ENCODE measurements at regions not wholly inside any gene's neighbourhood (a gene's known extent, or its start where the extent isn't known, plus 50 kb on each side); places are given as distances from the start of the nearest gene placed in this dataset.
A peak's percentile ranks its signal among the peaks of the same experiment; 100 is the strongest.
"Not testable (repeated sequence)": the region's sequence is repeated elsewhere in the genome, so short reads cannot be mapped to it uniquely, and the experiment has no call there.

DNA sequence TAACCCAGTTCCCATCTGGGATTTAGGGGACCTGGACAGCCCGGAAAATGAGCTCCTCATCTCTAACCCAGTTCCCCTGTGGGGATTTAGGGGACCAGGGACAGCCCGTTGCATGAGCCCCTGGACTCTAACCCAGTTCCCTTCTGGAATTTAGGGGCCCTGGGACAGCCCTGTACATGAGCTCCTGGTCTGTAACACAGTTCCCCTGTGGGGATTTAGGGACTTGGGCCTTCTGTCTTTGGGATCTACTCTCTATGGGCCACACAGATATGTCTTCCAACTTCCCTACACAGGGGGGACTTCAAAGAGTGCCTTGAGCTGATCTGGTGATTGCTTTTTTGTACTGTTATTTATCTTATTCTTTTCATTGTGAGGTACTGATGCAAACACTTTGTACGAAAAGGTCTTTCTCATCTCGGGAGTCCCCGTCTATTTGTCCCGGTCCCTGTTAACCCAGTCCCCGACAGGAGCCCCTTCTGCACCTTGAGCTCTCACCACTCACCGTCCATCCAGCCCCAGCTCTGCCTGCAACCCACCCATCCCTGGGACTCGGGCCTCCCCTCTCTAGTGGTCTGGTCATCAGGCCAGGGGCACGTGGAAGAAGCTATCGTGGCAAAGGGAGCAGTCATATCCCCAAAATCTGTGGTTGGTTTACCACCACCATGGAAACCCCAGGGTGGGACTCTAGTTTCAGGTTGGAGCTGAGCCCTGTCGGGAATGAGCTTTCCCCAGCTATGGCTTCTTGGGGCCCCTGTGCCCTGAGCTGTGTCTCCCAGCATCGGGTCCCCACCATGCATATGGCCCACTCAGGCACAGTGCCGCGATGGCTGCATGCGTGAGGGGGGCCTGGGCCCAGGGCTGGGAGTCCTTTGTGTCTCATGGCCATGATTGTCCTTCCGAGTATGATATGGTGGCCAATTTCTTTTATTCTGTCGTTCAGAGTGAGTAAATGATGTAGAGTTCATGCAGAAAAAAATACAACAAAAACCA, 270.4 kb upstream of the PLCXD1 start:
- not testable (repeated sequence) for H3K9me3 Mint-ChIP-seq, DNase-seq

DNA sequence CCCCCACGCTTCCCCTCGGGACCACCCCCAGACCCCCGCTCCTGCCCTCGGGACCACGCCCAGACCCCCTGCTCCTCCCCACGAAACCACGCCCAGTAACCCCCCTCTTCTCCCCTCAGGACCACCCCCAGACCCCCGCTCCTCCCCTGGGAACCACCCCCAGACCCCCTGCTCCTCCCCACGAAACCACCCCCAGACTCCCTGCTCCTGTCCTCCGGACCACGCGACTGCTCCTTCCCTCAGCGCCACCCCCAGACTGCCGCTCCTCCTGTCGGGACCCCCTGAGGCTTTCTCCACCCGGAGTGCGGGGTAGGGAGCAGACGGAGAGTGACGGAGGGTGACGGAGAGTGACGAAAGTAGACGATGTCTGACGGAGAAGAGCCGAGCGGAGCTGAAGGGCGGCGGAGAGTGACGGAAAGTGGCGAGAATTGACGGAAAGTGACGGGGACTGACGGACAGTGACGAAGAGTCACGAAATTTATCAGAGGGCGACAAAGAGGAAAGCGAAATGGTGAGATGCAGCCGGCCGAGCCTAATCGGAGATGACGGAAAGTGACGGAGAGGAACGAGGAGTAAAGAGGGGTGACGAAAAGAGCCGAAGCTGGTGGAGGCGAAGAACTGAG, 267.2 kb upstream of the PLCXD1 start:
- ATAC-seq (ENCODE audit: low read depth in 2 of 2) = peak; percentile 56 to 86
- peak overlapping the region in 1 of 8 donors; percentile 42 for H3K4me3 Mint-ChIP-seq
- not testable (repeated sequence) for H3K27me3 Mint-ChIP-seq, H3K36me3 Mint-ChIP-seq, DNase-seq, H3K4me1 Mint-ChIP-seq, H3K9me3 Mint-ChIP-seq, H3K27ac Mint-ChIP-seq

More for the DNA sequence above, 270.4 kb upstream of the PLCXD1 start:
- ATAC-seq (ENCODE audit: low read depth in 2 of 2); H3K27ac Mint-ChIP-seq; H3K4me3 Mint-ChIP-seq; H3K27me3 Mint-ChIP-seq; H3K36me3 Mint-ChIP-seq; H3K4me1 Mint-ChIP-seq: not testable (repeated sequence)

DNA sequence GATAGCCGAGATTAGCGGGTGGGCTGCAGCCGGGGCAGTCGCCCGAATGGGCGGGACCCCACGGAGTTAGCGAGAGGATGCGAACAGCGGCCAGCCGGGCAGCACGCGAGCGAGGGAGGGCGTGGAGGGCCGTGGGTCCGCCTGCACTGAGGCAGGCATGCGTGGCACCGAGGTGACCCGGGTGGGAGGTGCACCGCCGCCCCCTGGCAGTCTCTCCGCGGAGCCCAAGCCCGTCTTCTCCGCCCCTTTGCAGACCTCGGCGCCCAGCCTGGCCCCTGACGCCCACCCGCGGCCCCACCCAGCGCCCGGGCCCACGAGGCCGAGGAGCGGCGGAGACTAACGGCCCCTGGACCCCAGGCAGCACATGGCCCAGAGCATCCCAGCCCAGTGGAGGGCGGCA, 266.7 kb upstream of the PLCXD1 start:
- H3K4me1 Mint-ChIP-seq; H3K4me3 Mint-ChIP-seq; H3K36me3 Mint-ChIP-seq; H3K9me3 Mint-ChIP-seq; H3K27me3 Mint-ChIP-seq; DNase-seq; H3K27ac Mint-ChIP-seq; ATAC-seq (ENCODE audit: low read depth in 2 of 2): not testable (repeated sequence)

DNA sequence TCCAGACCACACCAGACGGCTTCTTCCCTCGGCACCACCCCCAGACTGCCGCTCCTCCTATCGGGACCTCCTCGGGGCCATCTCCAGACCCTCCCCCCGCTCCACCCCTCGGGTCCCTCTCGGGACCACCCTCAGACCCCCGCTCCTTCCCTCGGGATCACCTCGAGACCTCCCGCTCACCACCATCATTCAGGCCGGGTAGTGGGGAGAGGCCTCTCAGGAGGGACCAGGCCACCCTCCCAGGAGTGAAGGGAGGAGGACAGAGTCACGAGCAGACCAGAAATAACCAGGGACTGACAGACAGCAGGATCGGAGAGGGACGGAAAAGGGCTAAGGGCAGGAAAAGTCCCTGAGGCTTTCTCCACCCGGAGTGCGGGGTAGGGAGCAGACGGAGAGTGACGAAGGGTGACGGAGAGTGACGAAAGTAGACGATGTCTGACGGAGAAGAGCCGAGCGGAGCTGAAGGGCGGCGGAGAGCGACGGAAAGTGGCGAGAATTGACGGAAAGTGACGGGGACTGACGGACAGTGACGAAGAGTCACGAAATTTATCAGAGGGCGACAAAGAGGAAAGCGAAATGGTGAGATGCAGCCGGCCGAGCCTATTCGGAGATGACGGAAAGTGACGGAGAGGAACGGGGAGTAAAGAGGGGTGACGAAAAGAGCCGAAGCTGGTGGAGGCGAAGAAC, 262.3 kb upstream of the PLCXD1 start:
- DNase-seq = peak; percentile 71
- not testable (repeated sequence) for H3K27ac Mint-ChIP-seq, H3K4me1 Mint-ChIP-seq, H3K27me3 Mint-ChIP-seq, H3K36me3 Mint-ChIP-seq, H3K4me3 Mint-ChIP-seq, H3K9me3 Mint-ChIP-seq
- ATAC-seq (ENCODE audit: low read depth in 2 of 2) = peak; percentile 90 to 92

DNA sequence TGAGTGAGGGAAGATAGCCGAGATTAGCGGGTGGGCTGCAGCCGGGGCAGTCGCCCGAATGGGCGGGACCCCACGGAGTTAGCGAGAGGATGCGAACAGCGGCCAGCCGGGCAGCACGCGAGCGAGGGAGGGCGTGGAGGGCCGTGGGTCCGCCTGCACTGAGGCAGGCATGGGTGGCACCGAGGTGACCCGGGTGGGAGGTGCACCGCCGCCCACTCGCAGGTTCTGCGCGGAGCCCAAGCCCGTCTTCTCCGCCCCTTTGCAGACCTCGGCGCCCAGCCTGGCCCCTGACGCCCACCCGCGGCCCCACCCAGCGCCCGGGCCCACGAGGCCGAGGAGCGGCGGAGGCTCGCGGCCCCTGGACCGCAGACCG, 261.7 kb upstream of the PLCXD1 start:
- not testable (repeated sequence) for H3K4me1 Mint-ChIP-seq, DNase-seq, H3K9me3 Mint-ChIP-seq, H3K4me3 Mint-ChIP-seq, H3K27me3 Mint-ChIP-seq, H3K36me3 Mint-ChIP-seq, H3K27ac Mint-ChIP-seq
- peak; percentile 20 to 21 for ATAC-seq (ENCODE audit: low read depth in 2 of 2)

DNA sequence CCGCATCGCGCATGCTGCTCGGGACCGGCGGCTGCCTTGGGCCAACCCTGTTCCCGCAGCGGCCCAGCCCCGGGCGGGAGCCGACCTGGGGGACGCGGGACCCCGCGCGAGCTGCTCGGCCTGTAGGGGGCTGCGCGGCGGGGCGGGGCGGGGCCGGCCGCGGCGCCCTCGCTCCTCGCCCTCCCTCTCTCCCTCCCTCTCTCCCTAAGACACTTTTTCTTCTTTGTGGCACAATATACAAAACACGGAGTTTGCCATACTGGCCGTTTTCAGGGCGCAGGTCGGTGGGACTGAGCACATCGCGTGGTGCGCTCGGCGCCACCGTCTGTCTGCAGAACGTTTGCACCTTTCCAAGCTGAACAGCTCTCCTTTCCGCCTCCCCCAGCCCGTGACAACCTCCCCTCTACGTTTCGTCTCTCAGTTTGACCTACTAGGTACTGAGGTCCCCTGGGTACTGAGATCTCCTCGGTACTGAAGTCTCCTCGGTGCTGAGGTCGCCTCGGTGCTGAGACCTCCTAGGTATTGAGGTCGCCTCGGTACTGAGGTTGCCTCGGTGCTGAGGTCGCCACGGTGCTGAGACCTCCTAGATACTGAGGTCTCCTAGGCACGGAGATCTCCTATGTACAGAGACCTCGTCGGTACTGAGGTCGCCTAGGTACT, 261.1 kb upstream of the PLCXD1 start:
- DNase-seq = peak; percentile 25

DNA sequence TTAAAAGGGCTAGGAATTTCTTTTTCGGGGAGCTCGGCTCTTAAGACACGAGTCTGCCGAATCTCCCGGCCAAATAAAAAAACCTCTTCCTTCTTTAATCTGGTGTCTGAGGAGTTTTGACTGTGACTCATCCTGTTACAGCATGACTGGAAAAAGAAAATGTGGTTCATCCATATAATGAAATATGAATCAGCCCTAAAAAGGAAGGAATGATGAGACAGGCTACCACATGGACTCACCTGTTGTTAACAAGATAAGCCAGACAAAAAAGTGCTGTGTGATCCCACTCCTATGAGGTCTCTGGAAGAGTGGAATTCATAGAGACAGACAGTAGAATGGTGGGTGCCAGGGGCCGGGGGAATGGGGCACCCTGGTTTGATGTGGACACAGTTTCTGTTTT, 257.0 kb upstream of the PLCXD1 start:
- DNase-seq; H3K27me3 Mint-ChIP-seq; H3K4me3 Mint-ChIP-seq; ATAC-seq (ENCODE audit: low read depth in 2 of 2); H3K27ac Mint-ChIP-seq; H3K36me3 Mint-ChIP-seq; H3K4me1 Mint-ChIP-seq; H3K9me3 Mint-ChIP-seq: not testable (repeated sequence)

More for the DNA sequence above, 261.1 kb upstream of the PLCXD1 start:
- ATAC-seq (ENCODE audit: low read depth in 2 of 2) = peak in 1 of 2 donors; percentile 7
- no peaks in the 10 kb centered on the region for H3K27me3 Mint-ChIP-seq
- H3K9me3 Mint-ChIP-seq = no peaks in the 10 kb centered on the region
- H3K27ac Mint-ChIP-seq = peak overlapping the region in 3 of 6 donors; percentile 80 to 91 (median 89)
- no peaks in the 10 kb centered on the region for H3K36me3 Mint-ChIP-seq
- peaks cover 0 to 7% (median 4%) of the 10 kb centered on the region in 3 donors for H3K4me1 Mint-ChIP-seq
- peak overlapping the region in 5 of 8 donors; percentile 89 to 96 (median 94) for H3K4me3 Mint-ChIP-seq
